ENCODE measurements at regions not wholly inside any gene's neighbourhood (a gene's known extent, or its start where the extent isn't known, plus 50 kb on each side); places are given as distances from the start of the nearest gene placed in this dataset.

GRCh38 chr18:47427923-47428637 lies 176.6 kb upstream of the SKOR2 start:
- no peak for TF ChIP-seq SPI1 (IDR thresholded peaks at IDR 0.05; ENCODE audit: low read depth, low read length)
- FAIRE-seq (no peak), DNase-seq (ENCODE audit: insufficient read length, low spot score) (no peak)

GRCh38 chr18:47427072-47427471 lies 175.6 kb upstream of the SKOR2 start:
- FAIRE-seq (no peak), DNase-seq (ENCODE audit: insufficient read length, low spot score) (no peak)
- TF ChIP-seq POLR2AphosphoS5 (IDR thresholded peaks at IDR 0.05; ENCODE audit: low read depth, low read length) (no peak), PAX5 (IDR thresholded peaks at IDR 0.05; ENCODE audit: insufficient read depth, low read length, severe bottlenecking) (no peak), TAF1 (IDR thresholded peaks at IDR 0.05; ENCODE audit: low read depth, low read length) (no peak), SPI1 (IDR thresholded peaks at IDR 0.05; ENCODE audit: low read depth, low read length) (no peak), POLR2A (IDR thresholded peaks at IDR 0.05; ENCODE audit: low read depth, low read length) (no peak), POU2F2 (IDR thresholded peaks at IDR 0.05; ENCODE audit: low read depth, low read length) (no peak)

GRCh38 chr18:47425365-47425764 lies 173.9 kb upstream of the SKOR2 start:
- no peak for TF ChIP-seq POLR2AphosphoS5 (IDR thresholded peaks at IDR 0.05; ENCODE audit: low read depth, low read length)
- TF ChIP-seq POLR2A (IDR thresholded peaks at IDR 0.05; ENCODE audit: low read depth, low read length): no peak
- TF ChIP-seq PAX5 (IDR thresholded peaks at IDR 0.05; ENCODE audit: insufficient read depth, low read length, severe bottlenecking): no peak
- no peak for TF ChIP-seq TAF1 (IDR thresholded peaks at IDR 0.05; ENCODE audit: low read depth, low read length)
- TF ChIP-seq POU2F2 (IDR thresholded peaks at IDR 0.05; ENCODE audit: low read depth, low read length): no peak
- no peak for TF ChIP-seq SPI1 (IDR thresholded peaks at IDR 0.05; ENCODE audit: low read depth, low read length)
- FAIRE-seq: no peak
- no peak for DNase-seq (ENCODE audit: insufficient read length, low spot score)

GRCh38 chr18:47422524-47422923 lies 171.1 kb upstream of the SKOR2 start:
- DNase-seq (ENCODE audit: insufficient read length, low spot score): no peak
- no peak for TF ChIP-seq SPI1 (IDR thresholded peaks at IDR 0.05; ENCODE audit: low read depth, low read length)
- TF ChIP-seq PAX5 (IDR thresholded peaks at IDR 0.05; ENCODE audit: insufficient read depth, low read length, severe bottlenecking): no peak
- TF ChIP-seq POU2F2 (IDR thresholded peaks at IDR 0.05; ENCODE audit: low read depth, low read length): no peak
- no peak for TF ChIP-seq POLR2A (IDR thresholded peaks at IDR 0.05; ENCODE audit: low read depth, low read length)
- TF ChIP-seq POLR2AphosphoS5 (IDR thresholded peaks at IDR 0.05; ENCODE audit: low read depth, low read length): no peak
- TF ChIP-seq TAF1 (IDR thresholded peaks at IDR 0.05; ENCODE audit: low read depth, low read length): no peak
- FAIRE-seq: no peak

GRCh38 chr18:47420130-47420529 lies 168.7 kb upstream of the SKOR2 start:
- TF ChIP-seq PAX5 (IDR thresholded peaks at IDR 0.05; ENCODE audit: insufficient read depth, low read length, severe bottlenecking): no peak
- no peak for TF ChIP-seq POLR2A (IDR thresholded peaks at IDR 0.05; ENCODE audit: low read depth, low read length)
- TF ChIP-seq POU2F2 (IDR thresholded peaks at IDR 0.05; ENCODE audit: low read depth, low read length): no peak
- TF ChIP-seq TAF1 (IDR thresholded peaks at IDR 0.05; ENCODE audit: low read depth, low read length): no peak
- TF ChIP-seq SPI1 (IDR thresholded peaks at IDR 0.05; ENCODE audit: low read depth, low read length): peak; percentile 99
- TF ChIP-seq POLR2AphosphoS5 (IDR thresholded peaks at IDR 0.05; ENCODE audit: low read depth, low read length): no peak
- no peak for DNase-seq (ENCODE audit: insufficient read length, low spot score)
- peak; percentile 57 for FAIRE-seq

- TF ChIP-seq SPI1 (IDR thresholded peaks at IDR 0.05; ENCODE audit: low read depth, low read length) (no peak), POU2F2 (IDR thresholded peaks at IDR 0.05; ENCODE audit: low read depth, low read length) (no peak), TAF1 (IDR thresholded peaks at IDR 0.05; ENCODE audit: low read depth, low read length) (no peak), POLR2A (IDR thresholded peaks at IDR 0.05; ENCODE audit: low read depth, low read length) (no peak), PAX5 (IDR thresholded peaks at IDR 0.05; ENCODE audit: insufficient read depth, low read length, severe bottlenecking) (no peak), POLR2AphosphoS5 (IDR thresholded peaks at IDR 0.05; ENCODE audit: low read depth, low read length) (no peak)
- no peak for DNase-seq (ENCODE audit: insufficient read length, low spot score)
- FAIRE-seq: no peak
Measured at GRCh38 chr18:47418746-47419145, 167.3 kb upstream of the SKOR2 start.

- DNase-seq (ENCODE audit: insufficient read length, low spot score) (no peak), FAIRE-seq (peak; percentile 72)
- TF ChIP-seq POU2F2 (IDR thresholded peaks at IDR 0.05; ENCODE audit: low read depth, low read length) (no peak), TAF1 (IDR thresholded peaks at IDR 0.05; ENCODE audit: low read depth, low read length) (no peak), SPI1 (IDR thresholded peaks at IDR 0.05; ENCODE audit: low read depth, low read length) (no peak), POLR2AphosphoS5 (IDR thresholded peaks at IDR 0.05; ENCODE audit: low read depth, low read length) (no peak), PAX5 (IDR thresholded peaks at IDR 0.05; ENCODE audit: insufficient read depth, low read length, severe bottlenecking) (no peak), POLR2A (IDR thresholded peaks at IDR 0.05; ENCODE audit: low read depth, low read length) (no peak)
Measured at GRCh38 chr18:47417807-47418206, 166.3 kb upstream of the SKOR2 start.

GRCh38 chr18:47415881-47416280 lies 164.4 kb upstream of the SKOR2 start:
- no peak for TF ChIP-seq PAX5 (IDR thresholded peaks at IDR 0.05; ENCODE audit: insufficient read depth, low read length, severe bottlenecking)
- no peak for TF ChIP-seq POLR2A (IDR thresholded peaks at IDR 0.05; ENCODE audit: low read depth, low read length)
- TF ChIP-seq POU2F2 (IDR thresholded peaks at IDR 0.05; ENCODE audit: low read depth, low read length): no peak
- TF ChIP-seq TAF1 (IDR thresholded peaks at IDR 0.05; ENCODE audit: low read depth, low read length): no peak
- no peak for TF ChIP-seq SPI1 (IDR thresholded peaks at IDR 0.05; ENCODE audit: low read depth, low read length)
- TF ChIP-seq POLR2AphosphoS5 (IDR thresholded peaks at IDR 0.05; ENCODE audit: low read depth, low read length): no peak
- no peak for DNase-seq (ENCODE audit: insufficient read length, low spot score)
- no peak for FAIRE-seq

- DNase-seq (ENCODE audit: insufficient read length, low spot score) (no peak), FAIRE-seq (no peak)
- TF ChIP-seq SPI1 (IDR thresholded peaks at IDR 0.05; ENCODE audit: low read depth, low read length) (no peak), PAX5 (IDR thresholded peaks at IDR 0.05; ENCODE audit: insufficient read depth, low read length, severe bottlenecking) (no peak), TAF1 (IDR thresholded peaks at IDR 0.05; ENCODE audit: low read depth, low read length) (no peak), POLR2A (IDR thresholded peaks at IDR 0.05; ENCODE audit: low read depth, low read length) (no peak), POLR2AphosphoS5 (IDR thresholded peaks at IDR 0.05; ENCODE audit: low read depth, low read length) (no peak), POU2F2 (IDR thresholded peaks at IDR 0.05; ENCODE audit: low read depth, low read length) (no peak)
Measured at GRCh38 chr18:47413327-47413726, 161.9 kb upstream of the SKOR2 start.

GRCh38 chr18:47412924-47413323 lies 161.5 kb upstream of the SKOR2 start:
- TF ChIP-seq POU2F2 (IDR thresholded peaks at IDR 0.05; ENCODE audit: low read depth, low read length) (no peak), SPI1 (IDR thresholded peaks at IDR 0.05; ENCODE audit: low read depth, low read length) (no peak), POLR2AphosphoS5 (IDR thresholded peaks at IDR 0.05; ENCODE audit: low read depth, low read length) (no peak), TAF1 (IDR thresholded peaks at IDR 0.05; ENCODE audit: low read depth, low read length) (no peak), PAX5 (IDR thresholded peaks at IDR 0.05; ENCODE audit: insufficient read depth, low read length, severe bottlenecking) (no peak)
- no peak for DNase-seq (ENCODE audit: insufficient read length, low spot score)
- no peak for FAIRE-seq

All from GM12891 (cell line).